GM18861 (cell line): ENCODE measurements at regions not wholly inside any gene's neighbourhood (a gene's known extent, or its start where the extent isn't known, plus 50 kb on each side); places are given as distances from the start of the nearest gene placed in this dataset.

ENCODE experiments used
- ATAC-seq: cut with Tn5 transposase; IDR thresholded peaks from one replicate; pipeline ENCODE4 v1.9.1; 2021; ENCODE audit not compliant: unreplicated experiment

DNA sequence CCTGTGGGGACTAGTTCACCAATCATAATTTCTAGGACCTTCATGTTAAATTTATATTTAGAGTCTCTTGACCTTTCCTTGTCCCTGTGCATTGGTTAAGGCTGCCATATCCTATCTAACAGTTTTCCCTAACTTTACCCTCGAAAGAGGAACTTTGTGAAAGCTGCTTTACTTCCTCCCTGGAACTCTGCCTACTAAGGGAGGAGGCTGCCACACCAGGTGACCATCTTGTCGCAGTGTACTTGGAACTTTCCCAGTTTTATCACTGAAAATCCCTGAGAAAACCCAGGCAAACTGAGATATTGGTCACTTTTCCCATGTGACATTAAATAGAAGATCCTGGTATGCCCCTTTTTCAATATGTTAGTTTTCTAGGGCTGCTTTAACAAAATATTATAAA is 317.6 kb upstream of the TSHZ2 start:
- ATAC-seq: no peak

DNA sequence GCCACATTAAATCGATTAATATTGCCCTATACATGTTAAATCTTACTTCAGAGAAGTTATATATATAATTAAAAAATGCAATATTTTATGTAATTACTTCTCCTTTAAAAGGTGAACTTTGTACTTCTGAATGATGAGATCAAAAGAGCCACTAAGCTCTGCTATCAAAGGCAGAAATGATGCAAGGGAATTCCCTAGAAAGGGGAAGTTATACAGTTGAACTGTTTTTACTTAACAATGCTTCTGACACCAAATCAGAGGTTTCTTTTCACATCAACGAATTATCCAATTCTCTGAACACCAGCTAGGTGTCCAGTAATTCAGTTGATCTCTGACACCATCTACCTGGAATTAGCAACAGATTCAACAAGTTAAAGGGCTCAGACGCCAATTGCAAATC is 319.9 kb upstream of the TSHZ2 start:
- ATAC-seq: no peak

- ATAC-seq: no peak
Measured at GRCh38 chr20:52649727-52650126, 322.4 kb upstream of the TSHZ2 start.

- ATAC-seq: no peak
Measured at GRCh38 chr20:52645822-52646221, 326.3 kb upstream of the TSHZ2 start.

DNA sequence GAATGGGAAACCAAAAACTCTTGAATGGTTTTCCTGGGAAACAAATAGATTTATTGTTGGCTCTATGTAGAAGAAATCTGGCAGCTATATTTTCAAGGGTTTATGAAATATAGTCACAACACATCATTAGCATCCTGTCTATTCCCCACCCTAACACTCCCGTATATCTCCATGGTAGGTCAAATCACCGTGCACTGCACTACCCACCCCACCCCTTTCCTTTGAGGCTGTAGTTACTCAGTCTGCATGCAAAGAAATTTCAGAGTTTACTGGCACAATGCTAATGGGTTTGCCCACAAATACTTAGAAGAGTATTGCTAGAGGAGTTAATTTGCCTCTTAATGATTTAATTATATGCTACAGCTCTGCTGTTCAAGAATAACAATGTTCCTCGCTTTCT is 329.1 kb upstream of the TSHZ2 start:
- no peak for ATAC-seq

DNA sequence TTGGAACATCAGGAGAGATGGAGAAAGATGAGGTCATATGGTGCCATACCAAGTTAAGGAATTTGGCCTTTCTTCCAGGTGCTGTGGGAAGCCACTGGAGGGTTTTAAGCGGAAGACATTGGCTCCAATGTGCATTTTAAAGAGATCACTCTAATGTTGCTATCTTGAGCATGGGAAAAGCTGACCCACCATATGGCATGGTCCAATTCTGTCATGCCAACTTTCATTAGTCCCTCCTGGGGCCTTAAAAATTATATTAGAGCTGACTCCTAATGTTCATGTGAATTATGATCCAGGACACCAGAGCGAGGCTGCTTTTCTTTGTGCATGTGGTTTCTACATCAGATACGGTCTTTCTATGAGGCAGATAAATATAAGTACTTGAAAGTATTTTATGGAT is 335.0 kb upstream of the TSHZ2 start:
- ATAC-seq: no peak

- no peak for ATAC-seq
Measured at GRCh38 chr20:52631469-52631868, 340.7 kb upstream of the TSHZ2 start.

DNA sequence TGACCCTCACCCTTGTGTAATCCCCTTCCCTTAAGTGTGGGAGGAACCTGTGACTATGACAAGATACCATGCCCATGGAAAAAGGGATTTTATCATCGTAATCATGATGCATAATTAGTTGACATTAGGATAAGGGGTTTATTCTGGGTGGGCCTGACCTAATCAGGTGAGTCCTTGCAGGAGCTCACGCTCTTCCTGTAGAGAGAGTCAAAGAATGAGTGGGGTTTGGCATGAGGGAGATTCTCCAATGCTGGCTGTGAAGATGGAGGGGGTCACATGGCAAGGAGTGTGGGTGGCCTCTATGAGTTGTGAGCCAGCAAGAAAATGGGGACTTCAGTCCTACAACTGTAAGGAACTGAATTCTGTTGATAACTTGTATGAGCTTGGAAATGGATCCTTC is 342.0 kb upstream of the TSHZ2 start:
- no peak for ATAC-seq

- no peak for ATAC-seq
Measured at GRCh38 chr20:52624281-52624680, 347.9 kb upstream of the TSHZ2 start.

DNA sequence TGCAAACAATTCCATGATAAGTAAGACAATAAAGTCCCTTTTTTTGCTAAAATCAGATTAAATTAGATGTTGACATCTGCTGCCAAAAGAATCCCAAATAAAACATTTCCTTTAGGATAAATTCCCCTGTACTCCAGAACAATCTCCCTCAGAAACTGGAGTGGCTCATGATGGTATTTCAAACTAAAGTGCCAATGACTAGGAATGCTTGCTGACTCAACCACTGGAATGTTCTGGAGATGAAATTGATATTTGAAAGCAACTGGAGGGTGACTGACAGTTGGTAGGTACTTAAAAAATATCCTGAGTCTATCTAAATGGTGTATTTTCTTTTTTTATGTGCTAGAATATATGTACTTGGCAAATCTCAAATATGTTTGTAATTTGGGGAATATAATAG is 350.1 kb upstream of the TSHZ2 start:
- ATAC-seq: no peak

DNA sequence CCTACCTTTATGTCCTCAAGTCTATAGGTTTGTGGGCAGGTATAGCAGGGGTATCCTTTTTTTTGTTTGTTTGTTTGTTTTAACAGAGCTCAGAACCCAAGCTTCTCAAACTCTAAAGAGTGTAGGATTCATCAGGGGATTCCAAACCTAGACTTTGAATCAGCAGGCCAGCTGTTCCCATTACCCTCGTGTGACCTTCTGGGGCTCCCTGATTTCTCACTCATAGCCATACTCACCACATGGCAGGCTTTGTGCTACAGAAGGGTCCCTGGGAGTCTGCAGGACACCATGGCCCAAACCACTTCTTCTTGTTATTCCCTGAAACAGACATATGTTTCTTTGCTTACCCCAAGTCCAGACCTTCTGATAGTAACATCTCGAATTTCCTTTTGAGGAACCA is 350.8 kb upstream of the TSHZ2 start:
- no peak for ATAC-seq

DNA sequence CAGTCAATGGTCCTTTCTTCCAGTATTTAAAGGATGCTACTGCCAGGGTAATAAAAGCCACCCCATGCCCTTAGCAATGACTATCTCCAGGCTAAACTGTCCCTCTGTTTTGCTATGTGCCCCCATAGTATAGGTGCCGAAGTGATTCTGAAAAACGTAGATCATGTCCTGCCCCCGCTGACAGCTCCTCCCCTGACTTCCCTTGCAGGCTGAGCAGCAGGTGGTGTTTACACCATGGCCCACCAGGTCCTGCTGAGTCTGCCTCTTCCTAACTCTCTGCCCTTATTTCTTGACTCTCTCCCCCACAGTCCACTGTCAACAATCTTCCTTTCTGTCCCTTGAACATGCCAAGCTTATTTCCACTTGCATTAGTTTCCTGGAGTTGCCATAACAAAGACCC is 352.5 kb upstream of the TSHZ2 start:
- no peak for ATAC-seq

- ATAC-seq: no peak
Measured at GRCh38 chr20:52619101-52619500, 353.1 kb upstream of the TSHZ2 start.

GRCh38 chr20:52616629-52617028 is 355.5 kb upstream of the TSHZ2 start:
- ATAC-seq: no peak

DNA sequence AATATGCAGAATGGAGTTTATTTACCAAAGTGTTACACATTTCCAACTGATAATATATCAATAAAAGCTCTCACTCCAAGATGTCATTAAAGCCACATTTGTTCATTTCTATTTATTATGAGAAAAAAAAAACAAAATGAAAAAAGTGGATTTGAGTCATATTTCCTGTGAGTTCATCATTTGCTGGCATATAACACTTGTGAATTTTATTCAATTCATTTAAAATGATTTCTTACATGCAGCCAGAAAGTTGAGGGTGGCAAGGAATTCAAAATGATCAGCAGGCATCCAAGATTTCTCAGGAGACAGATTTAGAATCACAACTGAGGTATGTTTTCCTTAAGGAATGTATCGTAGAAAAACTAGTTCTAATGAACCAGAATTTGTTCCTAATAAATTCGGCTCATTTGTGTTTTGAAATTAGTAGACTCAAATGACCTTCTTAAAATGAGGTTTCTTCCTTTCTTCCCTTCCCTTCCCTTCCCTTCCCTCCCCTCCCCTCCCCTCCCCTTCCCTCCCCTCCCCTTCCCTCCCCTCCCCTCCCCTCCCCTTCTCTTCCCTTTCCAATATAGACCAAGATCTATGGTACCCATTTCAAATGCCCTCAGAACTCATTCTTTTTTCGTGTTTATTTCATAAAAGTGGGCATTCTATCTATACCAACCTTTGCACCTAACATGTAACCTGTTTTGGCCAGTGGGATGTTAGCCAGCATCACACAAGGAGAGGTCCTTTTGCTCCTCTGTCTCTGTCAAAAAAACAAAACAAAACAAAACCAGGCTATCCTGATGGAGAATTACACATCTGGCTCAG is 357.9 kb upstream of the TSHZ2 start:
- no peak for ATAC-seq

- no peak for ATAC-seq
Measured at GRCh38 chr20:52612046-52612632, 360.0 kb upstream of the TSHZ2 start.

DNA sequence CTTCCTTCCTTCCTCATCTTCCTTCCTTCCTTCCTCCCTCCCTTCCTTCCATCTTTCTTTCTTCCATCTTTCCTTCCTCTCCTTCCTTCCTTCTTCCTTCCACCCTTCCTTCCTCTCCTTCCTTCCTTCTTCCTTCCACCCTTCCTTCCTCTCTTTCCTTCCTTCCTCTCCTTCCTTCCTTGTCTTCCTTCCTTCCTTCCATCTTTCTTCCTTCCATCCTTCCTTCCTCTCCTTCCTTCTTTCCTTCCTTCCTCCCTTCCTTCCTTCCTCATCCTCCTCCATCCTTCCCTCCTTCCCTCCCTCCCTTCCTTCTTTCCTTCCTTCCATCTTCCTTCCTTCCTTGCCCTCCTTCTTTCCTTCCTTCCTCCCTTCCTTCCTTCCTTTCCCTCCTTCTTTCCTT is 361.4 kb upstream of the TSHZ2 start:
- ATAC-seq: no peak

DNA sequence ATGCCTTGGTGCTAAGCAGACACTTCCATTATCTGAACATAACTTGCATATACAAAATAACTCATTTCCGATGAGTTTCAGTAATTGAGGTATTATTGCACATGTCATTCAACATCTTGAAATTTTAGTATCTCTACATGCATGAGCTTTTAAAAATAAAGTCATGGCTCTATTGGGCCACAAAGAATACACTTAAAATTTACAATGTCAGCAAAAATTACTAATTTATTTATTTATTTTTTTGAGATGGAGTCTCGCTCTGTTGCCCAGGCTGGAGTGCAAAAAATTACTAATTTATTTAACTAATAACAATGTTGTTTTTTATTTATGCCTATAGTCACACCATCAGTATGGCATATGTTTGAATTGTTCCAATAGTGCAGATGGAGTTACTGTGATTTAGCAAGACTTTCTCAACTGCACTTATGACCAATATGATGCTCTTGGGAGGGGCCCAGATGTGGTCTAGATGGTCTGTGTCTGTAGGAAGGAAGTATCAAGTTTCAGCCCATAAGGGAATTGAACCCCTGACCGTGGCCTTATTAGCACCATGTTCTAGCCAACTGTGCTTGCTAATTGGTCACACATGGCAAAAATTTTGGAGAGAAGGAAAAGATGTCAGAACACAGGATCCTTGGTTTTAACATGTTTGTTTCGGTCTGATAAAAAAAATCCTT is 370.7 kb upstream of the TSHZ2 start:
- no peak for ATAC-seq

DNA sequence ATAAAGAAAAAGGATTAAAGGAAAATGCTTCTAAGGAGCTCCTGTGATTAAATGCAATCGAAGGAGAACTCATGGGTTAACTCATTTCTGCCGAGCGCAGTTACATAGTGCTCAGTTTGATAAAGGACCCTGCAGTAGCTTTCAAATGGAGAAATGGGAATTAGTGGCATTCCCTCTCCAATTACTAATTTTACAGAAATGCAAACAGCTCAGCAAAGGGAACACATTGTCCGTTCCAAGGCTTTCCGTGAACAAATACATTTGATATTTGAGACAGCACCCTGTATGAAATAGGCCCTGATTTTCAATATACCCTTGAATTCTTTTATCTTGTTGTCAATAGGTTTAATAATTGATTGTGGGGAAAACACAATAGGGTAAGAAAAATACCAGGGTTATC is 375.9 kb upstream of the TSHZ2 start:
- no peak for ATAC-seq

GRCh38 chr20:52595518-52595917 is 376.6 kb upstream of the TSHZ2 start:
- ATAC-seq: no peak

- no peak for ATAC-seq
Measured at GRCh38 chr20:52593654-52594053, 378.5 kb upstream of the TSHZ2 start.

DNA sequence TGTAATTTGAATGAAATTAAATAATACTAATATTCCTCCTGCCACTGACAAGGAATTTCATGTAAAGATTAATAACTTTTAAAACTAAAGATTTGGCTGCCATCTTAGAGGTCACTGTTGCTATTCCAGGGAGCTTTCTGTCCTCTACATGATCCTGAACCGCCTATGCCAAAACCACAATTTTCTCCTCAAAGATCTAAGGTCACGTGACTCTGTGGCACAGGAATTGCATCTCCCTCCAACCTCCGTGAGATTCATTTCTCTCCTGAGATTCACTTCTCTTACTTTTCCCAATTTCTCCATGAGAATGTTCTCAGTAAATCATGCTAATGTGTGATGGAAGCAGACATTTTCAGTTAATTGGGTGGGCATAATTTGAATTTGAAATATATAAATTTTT is 379.6 kb upstream of the TSHZ2 start:
- no peak for ATAC-seq
